Upper lobe of right lung (tissue), 1 donor: ENCODE measurements at regions not wholly inside any gene's neighbourhood (a gene's known extent, or its start where the extent isn't known, plus 50 kb on each side); places are given as distances from the start of the nearest gene placed in this dataset.

Source experiments
- ATAC-seq: fragments of 200-7000 bp; cut with Tn5 transposase; one replicate; pipeline ENCODE4 v1.9.1; 2020; ENCODE audit warnings: mild to moderate bottlenecking, moderate library complexity
- DNase-seq: peaks from one replicate; pipeline ENCODE4 v3.0.0-alpha.2; 2020
- H3K27ac ChIP-seq: fragments of 200-600 bp; one replicate; pipeline ENCODE4 v1.8.0; 2022
- H3K27me3 ChIP-seq: fragments of 200-600 bp; one replicate; pipeline ENCODE4 v1.8.0; 2022; ENCODE audit warnings: mild to moderate bottlenecking
- H3K36me3 ChIP-seq: fragments of 200-600 bp; one replicate; pipeline ENCODE4 v1.8.0; 2022
- H3K4me1 ChIP-seq: fragments of 200-600 bp; one replicate; pipeline ENCODE4 v1.8.0; 2022
- H3K4me3 ChIP-seq: fragments of 200-600 bp; one replicate; pipeline ENCODE4 v1.8.0; 2022; ENCODE audit warnings: mild to moderate bottlenecking
- H3K9me3 ChIP-seq: fragments of 200-600 bp; one replicate; pipeline ENCODE4 v1.8.0; 2022
- intact Hi-C: fragments of 100-400 bp; cut with DNase I; formaldehyde crosslinking; loops from one replicate; pipeline ENCODE4 v1.11.0; 2022
- TF ChIP-seq, protein P1 (sequence below): fragments of 200-600 bp; IDR thresholded peaks from one replicate; pipeline ENCODE4 v1.8.0; 2022; ENCODE audit warnings: antibody characterized with exemption
- donor health status: DM: no; HTN: yes; CAD: no; lungs with severe emphysema.

DNA sequence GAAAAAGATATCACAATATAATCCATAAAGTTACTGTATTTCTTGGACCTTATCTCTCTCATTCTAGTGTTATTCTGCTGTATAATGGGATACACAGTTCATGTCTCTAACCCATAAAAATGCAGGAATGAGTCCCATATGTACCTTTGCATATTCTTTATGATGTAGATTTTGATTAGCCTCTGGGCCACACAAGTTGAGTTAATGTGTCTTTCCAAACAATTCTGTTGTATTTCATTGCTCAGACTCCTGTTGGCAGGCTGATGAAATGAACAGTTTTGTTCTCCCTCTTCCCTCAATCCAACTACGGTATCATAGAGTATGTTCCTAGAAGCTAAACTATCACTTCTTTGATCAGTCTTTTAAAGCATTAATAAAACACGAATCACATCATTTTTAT, 113.2 kb upstream of the SATB2 start:
- H3K27ac ChIP-seq, result no peak overlapping the region
- H3K36me3 ChIP-seq, result no peaks in the 10 kb centered on the region
- no peak overlapping the region for H3K4me3 ChIP-seq
- DNase-seq (no peak), ATAC-seq (no peak)
- peaks cover 7% of the 10 kb centered on the region for H3K27me3 ChIP-seq
- H3K4me1 ChIP-seq, result no peaks in the 10 kb centered on the region
- TF ChIP-seq, protein P1, sequence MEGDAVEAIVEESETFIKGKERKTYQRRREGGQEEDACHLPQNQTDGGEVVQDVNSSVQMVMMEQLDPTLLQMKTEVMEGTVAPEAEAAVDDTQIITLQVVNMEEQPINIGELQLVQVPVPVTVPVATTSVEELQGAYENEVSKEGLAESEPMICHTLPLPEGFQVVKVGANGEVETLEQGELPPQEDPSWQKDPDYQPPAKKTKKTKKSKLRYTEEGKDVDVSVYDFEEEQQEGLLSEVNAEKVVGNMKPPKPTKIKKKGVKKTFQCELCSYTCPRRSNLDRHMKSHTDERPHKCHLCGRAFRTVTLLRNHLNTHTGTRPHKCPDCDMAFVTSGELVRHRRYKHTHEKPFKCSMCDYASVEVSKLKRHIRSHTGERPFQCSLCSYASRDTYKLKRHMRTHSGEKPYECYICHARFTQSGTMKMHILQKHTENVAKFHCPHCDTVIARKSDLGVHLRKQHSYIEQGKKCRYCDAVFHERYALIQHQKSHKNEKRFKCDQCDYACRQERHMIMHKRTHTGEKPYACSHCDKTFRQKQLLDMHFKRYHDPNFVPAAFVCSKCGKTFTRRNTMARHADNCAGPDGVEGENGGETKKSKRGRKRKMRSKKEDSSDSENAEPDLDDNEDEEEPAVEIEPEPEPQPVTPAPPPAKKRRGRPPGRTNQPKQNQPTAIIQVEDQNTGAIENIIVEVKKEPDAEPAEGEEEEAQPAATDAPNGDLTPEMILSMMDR, result no peak
- intact Hi-C loops, result no loop called here
- no peaks in the 10 kb centered on the region for H3K9me3 ChIP-seq

DNA sequence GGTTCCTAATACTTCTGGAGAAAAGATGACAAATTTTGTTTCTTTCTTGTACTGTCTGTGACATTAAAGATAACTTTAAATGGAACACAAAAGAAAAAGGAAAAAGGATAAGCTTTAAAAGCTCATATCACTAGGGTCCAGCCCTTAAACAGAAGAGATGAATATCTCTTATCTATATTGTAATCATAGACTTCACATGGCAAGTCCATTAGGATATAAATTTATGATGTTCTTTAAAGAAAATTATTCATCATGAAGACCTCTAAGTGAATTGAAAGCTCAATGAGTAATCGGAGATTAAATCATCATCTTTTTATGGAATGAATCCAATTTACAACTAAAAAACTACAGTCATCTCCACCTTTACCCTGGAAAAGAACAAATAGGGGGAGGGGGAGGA, 111.6 kb upstream of the SATB2 start:
- Histone ChIP-seq H3K4me1 (no peaks in the 10 kb centered on the region), H3K27ac (no peak overlapping the region), H3K9me3 (no peaks in the 10 kb centered on the region), H3K27me3 (peaks cover 7% of the 10 kb centered on the region), H3K4me3 (no peak overlapping the region), H3K36me3 (no peaks in the 10 kb centered on the region)
- intact Hi-C loops, result no loop called here
- no peak for ATAC-seq
- TF ChIP-seq, protein P1, result no peak
- no peak for DNase-seq

DNA sequence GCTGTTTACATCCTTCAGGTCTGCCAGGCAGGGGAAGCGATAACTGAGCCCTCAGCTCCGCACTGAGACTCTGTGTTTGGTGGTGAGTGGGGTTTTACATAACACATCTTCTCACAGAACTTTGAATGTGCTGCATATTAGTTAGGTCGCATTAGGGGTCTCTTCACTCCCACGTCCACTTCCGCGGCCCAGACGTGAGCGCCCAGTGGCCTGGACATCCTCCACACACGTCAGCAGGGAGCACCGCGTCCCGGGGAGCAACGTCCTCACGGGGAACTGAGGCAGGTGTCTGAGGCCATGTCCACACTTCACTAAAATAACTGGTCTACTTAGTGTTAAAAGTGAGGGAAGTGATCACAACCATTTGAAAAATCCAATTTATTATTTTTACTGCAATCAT, 100.4 kb upstream of the SATB2 start:
- no peak overlapping the region for H3K4me3 ChIP-seq
- intact Hi-C loops, result no loop called here
- ATAC-seq, result no peak
- no peaks in the 10 kb centered on the region for H3K27me3 ChIP-seq
- no peaks in the 10 kb centered on the region for H3K9me3 ChIP-seq
- no peak overlapping the region for H3K27ac ChIP-seq
- TF ChIP-seq, protein P1, result no peak
- no peaks in the 10 kb centered on the region for H3K4me1 ChIP-seq
- no peaks in the 10 kb centered on the region for H3K36me3 ChIP-seq
- DNase-seq, result no peak

DNA sequence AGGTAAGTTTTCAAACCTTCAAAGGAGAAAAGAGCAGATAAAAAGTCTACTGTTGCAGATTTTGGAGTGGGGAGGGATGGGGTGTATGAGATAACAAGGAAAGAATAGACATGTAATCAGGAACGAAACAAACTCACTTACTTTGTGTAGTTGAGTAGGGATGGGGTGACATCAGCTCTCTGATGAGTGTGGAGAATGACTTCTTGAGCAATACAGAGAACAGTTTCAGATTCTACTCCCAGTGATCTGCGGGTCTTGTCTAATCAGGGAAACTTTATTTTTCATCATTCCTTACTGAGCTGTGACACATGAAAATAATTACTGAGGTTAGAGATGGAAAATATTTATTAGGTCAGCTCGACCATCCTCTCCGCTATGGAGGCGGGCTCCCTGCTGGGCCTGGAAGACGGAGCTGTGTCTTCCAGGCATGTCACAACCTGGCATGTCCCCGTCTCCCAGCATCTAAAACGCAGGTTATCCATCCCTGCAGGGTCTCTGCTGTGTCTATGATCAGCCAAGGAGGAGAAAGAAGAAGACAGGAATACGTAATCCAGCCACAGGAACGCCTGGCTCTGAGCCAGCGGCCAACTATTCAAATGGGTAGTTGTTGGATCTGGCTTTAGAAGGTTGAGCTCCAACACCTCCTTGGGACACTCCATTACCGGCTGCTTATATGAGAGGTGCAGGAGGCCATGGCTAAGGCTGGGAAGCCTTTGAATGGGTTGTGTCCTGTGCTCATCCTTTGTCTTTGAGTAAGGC, 99.0 kb upstream of the SATB2 start:
- TF ChIP-seq, protein P1, result no peak

DNA sequence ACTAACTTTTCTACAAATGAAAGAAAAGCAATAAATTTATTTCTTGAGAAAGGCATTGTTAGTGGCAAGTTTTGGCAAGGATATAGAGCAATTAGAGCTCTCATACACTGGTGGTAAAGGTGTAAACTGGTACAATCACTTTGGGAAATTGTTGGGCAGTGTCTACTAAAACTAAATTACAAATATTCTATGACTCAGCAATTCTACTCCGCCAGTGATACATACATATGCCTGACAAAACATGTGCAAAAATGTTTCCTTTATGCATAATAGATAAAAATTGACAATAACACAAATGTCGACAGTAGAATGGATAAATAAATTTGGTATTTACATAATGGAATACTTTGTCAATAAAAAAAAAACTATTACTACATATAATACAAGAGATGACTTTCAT, 96.3 kb upstream of the SATB2 start:
- H3K4me3 ChIP-seq, result no peak overlapping the region
- H3K9me3 ChIP-seq, result no peaks in the 10 kb centered on the region
- no peak for ATAC-seq
- TF ChIP-seq, protein P1, result no peak
- DNase-seq, result no peak
- no peaks in the 10 kb centered on the region for H3K27me3 ChIP-seq
- H3K4me1 ChIP-seq, result no peaks in the 10 kb centered on the region
- no peak overlapping the region for H3K27ac ChIP-seq
- intact Hi-C loops, result no loop called here
- no peaks in the 10 kb centered on the region for H3K36me3 ChIP-seq

More for the DNA sequence above, 99.0 kb upstream of the SATB2 start:
- no peaks in the 10 kb centered on the region for H3K36me3 ChIP-seq
- ATAC-seq, result no peak
- no peaks in the 10 kb centered on the region for H3K4me1 ChIP-seq
- H3K27me3 ChIP-seq, result no peaks in the 10 kb centered on the region
- no peaks in the 10 kb centered on the region for H3K9me3 ChIP-seq
- H3K27ac ChIP-seq, result no peak overlapping the region
- no peak for DNase-seq
- intact Hi-C loops, result no loop called here
- H3K4me3 ChIP-seq, result no peak overlapping the region

DNA sequence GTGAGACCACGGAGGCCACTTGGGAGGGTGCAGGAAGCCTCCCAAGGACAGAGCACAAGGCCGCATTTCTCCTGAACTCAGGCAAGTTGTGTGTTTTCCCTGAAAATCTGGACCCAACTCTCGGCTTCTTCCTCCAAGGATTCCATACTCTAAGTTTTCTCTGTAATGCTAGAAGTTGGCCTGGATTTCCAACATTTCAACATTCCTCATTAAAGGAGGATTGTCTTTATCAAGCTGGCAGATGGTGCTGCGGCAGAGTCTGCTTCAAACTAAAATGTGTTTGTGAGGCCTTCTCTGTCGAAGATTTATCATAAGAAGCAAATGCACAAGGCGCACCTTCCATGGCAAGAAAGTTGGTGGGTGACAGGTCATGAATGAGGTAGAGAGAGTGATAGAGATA, 94.4 kb upstream of the SATB2 start:
- no peaks in the 10 kb centered on the region for H3K36me3 ChIP-seq
- TF ChIP-seq, protein P1, result no peak
- ATAC-seq, result no peak
- no peak for DNase-seq
- H3K4me1 ChIP-seq, result no peaks in the 10 kb centered on the region
- no peak overlapping the region for H3K27ac ChIP-seq
- intact Hi-C loops, result no loop called here
- no peaks in the 10 kb centered on the region for H3K27me3 ChIP-seq
- H3K9me3 ChIP-seq, result no peaks in the 10 kb centered on the region
- no peak overlapping the region for H3K4me3 ChIP-seq
